ENCODE measurements at regions not wholly inside any gene's neighbourhood (a gene's known extent, or its start where the extent isn't known, plus 50 kb on each side); places are given as distances from the start of the nearest gene placed in this dataset.

- no peak for TF ChIP-seq CTCF (IDR thresholded peaks at IDR 0.05)
Observed at GRCh38 chr15:95327183-95327525, 1003.3 kb upstream of the NR2F2 start.

- TF ChIP-seq CTCF (IDR thresholded peaks at IDR 0.05) = no peak
Observed at GRCh38 chr15:95327661-95328060, 1002.8 kb upstream of the NR2F2 start.

- TF ChIP-seq CTCF (IDR thresholded peaks at IDR 0.05) = no peak
Observed at GRCh38 chr15:95328559-95328958, 1001.9 kb upstream of the NR2F2 start.

- TF ChIP-seq CTCF (IDR thresholded peaks at IDR 0.05) = no peak
Observed at GRCh38 chr15:95329362-95329761, 1001.1 kb upstream of the NR2F2 start.

GRCh38 chr15:95341686-95342085 is 988.8 kb upstream of the NR2F2 start:
- TF ChIP-seq CTCF (IDR thresholded peaks at IDR 0.05) = no peak

- no peak for TF ChIP-seq CTCF (IDR thresholded peaks at IDR 0.05)
Observed at GRCh38 chr15:95345867-95346266, 984.6 kb upstream of the NR2F2 start.

GRCh38 chr15:95346721-95347475 is 983.6 kb upstream of the NR2F2 start:
- TF ChIP-seq CTCF (IDR thresholded peaks at IDR 0.05) = no peak

GRCh38 chr15:95347837-95348236 is 982.7 kb upstream of the NR2F2 start:
- TF ChIP-seq CTCF (IDR thresholded peaks at IDR 0.05) = no peak
